ENCODE measurements at regions not wholly inside any gene's neighbourhood (a gene's known extent, or its start where the extent isn't known, plus 50 kb on each side); places are given as distances from the start of the nearest gene placed in this dataset.

DNA sequence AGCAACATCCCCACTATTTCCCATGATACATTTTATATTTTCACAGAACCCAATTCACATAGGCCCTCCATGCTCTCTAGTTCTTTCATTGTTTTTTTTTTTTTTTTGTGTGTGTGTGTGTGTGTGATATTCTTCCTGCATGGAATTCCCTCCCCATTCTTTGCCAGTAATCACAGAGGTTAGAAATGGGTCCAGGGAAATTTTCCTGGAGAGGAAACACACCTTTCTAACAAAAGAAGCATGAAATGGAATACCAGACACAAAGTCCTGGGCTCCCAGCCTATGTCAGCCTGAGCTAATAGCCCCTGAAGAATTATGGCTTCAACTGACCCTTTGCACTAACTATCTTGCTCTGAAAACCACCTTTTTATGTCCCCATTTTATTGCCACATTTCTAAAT lies 194.2 kb upstream of the NT5E start:
- DNase-seq (ENCODE audit: low spot score) (no peak), ATAC-seq (ENCODE audit: insufficient number of reproducible peaks, low FRiP score, low read depth) (no peak)
- no peaks in the 10 kb centered on the region for H3K36me3 ChIP-seq
- TF ChIP-seq, protein P1, sequence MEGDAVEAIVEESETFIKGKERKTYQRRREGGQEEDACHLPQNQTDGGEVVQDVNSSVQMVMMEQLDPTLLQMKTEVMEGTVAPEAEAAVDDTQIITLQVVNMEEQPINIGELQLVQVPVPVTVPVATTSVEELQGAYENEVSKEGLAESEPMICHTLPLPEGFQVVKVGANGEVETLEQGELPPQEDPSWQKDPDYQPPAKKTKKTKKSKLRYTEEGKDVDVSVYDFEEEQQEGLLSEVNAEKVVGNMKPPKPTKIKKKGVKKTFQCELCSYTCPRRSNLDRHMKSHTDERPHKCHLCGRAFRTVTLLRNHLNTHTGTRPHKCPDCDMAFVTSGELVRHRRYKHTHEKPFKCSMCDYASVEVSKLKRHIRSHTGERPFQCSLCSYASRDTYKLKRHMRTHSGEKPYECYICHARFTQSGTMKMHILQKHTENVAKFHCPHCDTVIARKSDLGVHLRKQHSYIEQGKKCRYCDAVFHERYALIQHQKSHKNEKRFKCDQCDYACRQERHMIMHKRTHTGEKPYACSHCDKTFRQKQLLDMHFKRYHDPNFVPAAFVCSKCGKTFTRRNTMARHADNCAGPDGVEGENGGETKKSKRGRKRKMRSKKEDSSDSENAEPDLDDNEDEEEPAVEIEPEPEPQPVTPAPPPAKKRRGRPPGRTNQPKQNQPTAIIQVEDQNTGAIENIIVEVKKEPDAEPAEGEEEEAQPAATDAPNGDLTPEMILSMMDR (IDR thresholded peaks at IDR 0.05) = no peak
- no peaks in the 10 kb centered on the region for H3K27me3 ChIP-seq (replicated peaks; ENCODE audit: insufficient read depth)
- H3K9me3 ChIP-seq = peaks cover 3% of the 10 kb centered on the region
- H3K4me1 ChIP-seq (ENCODE audit: control insufficient read depth in 1 of 2, low read depth in 2 of 2) = peaks cover 0 to 6% of the 10 kb centered on the region in 2 donors
- no peak overlapping the region for H3K4me3 ChIP-seq
- no peak overlapping the region for H3K27ac ChIP-seq

DNA sequence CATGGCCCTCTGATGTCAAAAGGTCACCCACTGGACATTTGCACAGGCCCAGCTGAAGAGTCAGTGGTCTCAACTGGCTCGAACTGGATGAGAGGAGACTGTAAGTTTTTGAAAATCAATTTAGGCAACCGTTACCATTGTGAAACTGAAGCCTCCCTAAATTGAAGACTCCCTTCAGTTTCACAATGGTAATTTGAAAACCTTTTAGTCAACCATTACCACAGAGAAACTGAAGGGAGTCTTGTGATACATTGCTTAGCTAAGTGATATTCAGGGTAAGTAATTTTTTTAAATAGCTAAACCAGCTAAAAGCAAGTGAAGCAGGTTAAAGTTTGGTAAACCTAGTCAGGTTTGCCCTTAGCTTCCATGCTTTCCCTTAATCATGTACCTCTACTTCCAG lies 197.3 kb upstream of the NT5E start:
- DNase-seq (ENCODE audit: low spot score) = no peak
- Histone ChIP-seq H3K36me3 (no peaks in the 10 kb centered on the region), H3K4me3 (no peak overlapping the region), H3K4me1 (ENCODE audit: control insufficient read depth in 1 of 2, low read depth in 2 of 2) (peaks cover 0 to 6% of the 10 kb centered on the region in 2 donors), H3K27ac (no peak overlapping the region), H3K9me3 (peaks cover 3% of the 10 kb centered on the region), H3K27me3 (replicated peaks; ENCODE audit: insufficient read depth) (no peaks in the 10 kb centered on the region)
- TF ChIP-seq, protein P1 (IDR thresholded peaks at IDR 0.05) = no peak
- no peak for ATAC-seq (ENCODE audit: insufficient number of reproducible peaks, low FRiP score, low read depth)

DNA sequence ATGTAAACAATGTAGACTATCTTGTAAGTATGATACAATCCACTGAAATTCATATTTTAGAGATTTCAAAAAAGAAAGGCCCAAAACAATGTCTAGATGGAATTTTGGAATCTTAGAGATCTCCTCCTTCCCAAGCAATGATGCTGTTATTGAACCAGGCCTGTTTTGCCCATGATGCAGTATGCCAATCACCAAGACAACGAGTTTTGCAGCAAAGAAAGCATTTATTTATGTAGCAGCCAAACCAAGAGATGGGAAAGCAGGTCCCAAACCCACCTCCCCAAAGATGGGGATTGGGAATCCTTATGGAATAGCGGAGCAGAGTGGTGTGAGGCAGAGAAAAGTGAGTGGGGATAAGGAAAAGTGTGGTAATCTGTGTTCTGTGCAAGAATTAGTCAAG lies 197.8 kb upstream of the NT5E start:
- no peak overlapping the region for H3K27ac ChIP-seq
- peaks cover 3% of the 10 kb centered on the region for H3K9me3 ChIP-seq
- no peaks in the 10 kb centered on the region for H3K36me3 ChIP-seq
- H3K4me3 ChIP-seq = no peak overlapping the region
- TF ChIP-seq, protein P1 (IDR thresholded peaks at IDR 0.05) = no peak
- no peak for ATAC-seq (ENCODE audit: insufficient number of reproducible peaks, low FRiP score, low read depth)
- H3K27me3 ChIP-seq (replicated peaks; ENCODE audit: insufficient read depth) = no peaks in the 10 kb centered on the region
- no peak for DNase-seq (ENCODE audit: low spot score)
- peaks cover 0 to 6% of the 10 kb centered on the region in 2 donors for H3K4me1 ChIP-seq (ENCODE audit: control insufficient read depth in 1 of 2, low read depth in 2 of 2)

DNA sequence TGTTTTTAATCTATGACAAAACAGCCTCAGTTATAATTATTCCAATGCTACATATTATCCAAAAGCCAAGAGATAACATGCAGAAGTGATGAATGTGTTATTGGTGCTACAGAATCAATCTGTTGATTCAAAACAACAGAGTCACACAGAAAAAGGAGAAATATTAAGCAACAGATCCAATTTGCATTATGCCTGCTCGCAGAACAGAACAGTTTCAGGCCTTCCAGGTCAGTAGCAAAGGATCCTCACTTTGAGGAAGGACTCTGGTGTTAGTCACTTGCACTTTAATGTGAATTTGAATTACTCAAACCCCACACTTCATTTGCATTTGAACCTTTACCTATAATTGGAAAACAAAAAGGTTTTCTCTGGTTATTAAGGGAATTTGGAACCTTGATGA lies 198.6 kb upstream of the NT5E start:
- ATAC-seq (ENCODE audit: insufficient number of reproducible peaks, low FRiP score, low read depth) = no peak
- DNase-seq (ENCODE audit: low spot score) = no peak
- Histone ChIP-seq H3K36me3 (no peaks in the 10 kb centered on the region), H3K27ac (no peak overlapping the region), H3K9me3 (peaks cover 3% of the 10 kb centered on the region), H3K4me1 (ENCODE audit: control insufficient read depth in 1 of 2, low read depth in 2 of 2) (peaks cover 0 to 6% of the 10 kb centered on the region in 2 donors), H3K27me3 (replicated peaks; ENCODE audit: insufficient read depth) (no peaks in the 10 kb centered on the region), H3K4me3 (no peak overlapping the region)
- TF ChIP-seq, protein P1 (IDR thresholded peaks at IDR 0.05) = no peak

DNA sequence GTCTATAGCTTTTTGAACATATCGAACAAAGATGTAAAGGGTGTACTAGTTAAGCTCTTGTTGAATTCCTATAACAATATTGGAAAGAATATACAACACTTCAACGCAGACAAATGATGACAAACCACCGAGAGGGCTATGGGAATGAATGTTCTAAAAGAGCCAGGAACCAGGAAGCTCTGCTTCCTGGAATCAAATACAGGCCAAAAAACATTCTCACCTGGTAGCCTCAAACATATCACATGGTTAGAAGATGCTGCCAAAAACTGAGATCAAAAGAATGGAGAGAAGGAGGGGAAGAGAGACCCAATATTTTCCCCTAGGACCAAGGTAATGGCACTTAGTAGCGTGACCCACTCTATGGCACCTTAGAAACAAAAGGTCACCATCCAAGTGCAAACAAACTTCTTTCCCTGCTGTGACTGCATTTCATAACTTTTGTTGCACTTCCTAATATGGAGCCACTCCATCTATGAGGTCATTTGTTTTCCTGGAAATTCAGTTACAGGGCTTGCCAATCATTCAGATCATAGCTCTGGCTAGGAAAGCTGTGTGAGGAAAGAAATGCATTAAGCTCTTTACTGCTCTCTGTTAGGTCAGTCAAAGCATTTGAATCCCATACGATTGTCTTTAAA lies 199.2 kb upstream of the NT5E start:
- Histone ChIP-seq H3K36me3 (no peaks in the 10 kb centered on the region), H3K27me3 (replicated peaks; ENCODE audit: insufficient read depth) (no peaks in the 10 kb centered on the region), H3K4me3 (no peak overlapping the region), H3K9me3 (peaks cover 3% of the 10 kb centered on the region), H3K27ac (no peak overlapping the region), H3K4me1 (ENCODE audit: control insufficient read depth in 1 of 2, low read depth in 2 of 2) (peaks cover 0 to 6% of the 10 kb centered on the region in 2 donors)
- TF ChIP-seq, protein P1 (IDR thresholded peaks at IDR 0.05) = no peak
- ATAC-seq (ENCODE audit: insufficient number of reproducible peaks, low FRiP score, low read depth) = no peak
- DNase-seq (ENCODE audit: low spot score) = no peak

Data from thoracic aorta (tissue), 2 donors.